Liver (tissue), 8 donors: ENCODE measurements at regions not wholly inside any gene's neighbourhood (a gene's known extent, or its start where the extent isn't known, plus 50 kb on each side); places are given as distances from the start of the nearest gene placed in this dataset.

Experiments
- DNase-seq: peaks from one replicate; pipeline ENCODE4 v3.0.0-alpha.2; 2017; ENCODE audit warnings: low spot score
- H3K27ac ChIP-seq, 2 donors: one replicate each; pipeline ENCODE4 v1.7.0; 2013; ENCODE audit warnings: inconsistent platforms in 2 of 2, low read length in 2 of 2, control low read depth in 1 of 2, low read depth in 1 of 2, mild to moderate bottlenecking in 1 of 2
- H3K27me3 ChIP-seq, 4 donors: one replicate each; pipeline versions ENCODE4 v1.6.1 to v1.7.0; 2013; ENCODE audit warnings: low read length in 3 of 4, inconsistent platforms in 1 of 4, mild to moderate bottlenecking in 1 of 4, moderate library complexity in 1 of 4; ENCODE audit not compliant: control insufficient read depth in 4 of 4, insufficient read depth in 4 of 4
- H3K36me3 ChIP-seq, 4 donors: one replicate each; pipeline versions ENCODE4 v1.6.1 to v1.7.0; 2013; ENCODE audit warnings: low read length in 3 of 4, mild to moderate bottlenecking in 3 of 4, low read depth in 1 of 4, moderate library complexity in 1 of 4; ENCODE audit not compliant: control insufficient read depth in 4 of 4, insufficient read depth in 3 of 4
- H3K4me1 ChIP-seq, 4 donors: one replicate each; pipeline versions ENCODE4 v1.6.1 to v1.7.0; 2013; ENCODE audit warnings: low read length in 3 of 4, mild to moderate bottlenecking in 3 of 4, moderate library complexity in 1 of 4; ENCODE audit not compliant: control insufficient read depth in 4 of 4, insufficient read depth in 4 of 4
- H3K4me3 ChIP-seq, 3 donors: one replicate each; pipeline versions ENCODE4 v1.6.1 to v1.7.0; 2013; ENCODE audit warnings: low read length in 3 of 3, control low read depth in 1 of 3, low read depth in 1 of 3, mild to moderate bottlenecking in 1 of 3
- H3K9ac ChIP-seq, 2 donors: one replicate each; pipeline ENCODE4 v1.7.0; 2013; ENCODE audit warnings: low read length in 2 of 2, mild to moderate bottlenecking in 2 of 2, moderate library complexity in 2 of 2, control low read depth in 1 of 2, low read depth in 1 of 2
- H3K9me3 ChIP-seq, 4 donors: one replicate each; pipeline versions ENCODE4 v1.6.1 to v1.7.0; 2013; ENCODE audit warnings: low read length in 3 of 4; ENCODE audit not compliant: control insufficient read depth in 4 of 4
- EGR1 ChIP-seq, 2 donors: IDR thresholded peaks; 2 replicates each; pipeline ENCODE4 v1.6.1; 2016 to 2018; ENCODE audit warnings: antibody characterized with exemption in 2 of 2, low read depth in 2 of 2
- FOXA1 ChIP-seq: IDR thresholded peaks from 2 replicates; pipeline ENCODE4 v1.6.1; 2016; ENCODE audit warnings: antibody characterized with exemption
- FOXA2 ChIP-seq: IDR thresholded peaks from 2 replicates; pipeline ENCODE4 v1.6.1; 2016; ENCODE audit warnings: antibody characterized with exemption
- GABPA ChIP-seq, 2 donors: IDR thresholded peaks in 1 of 2; conservative IDR thresholded peaks in 1 of 2; 2 replicates each; pipeline ENCODE4 v1.6.1; 2016; ENCODE audit warnings: antibody characterized with exemption in 2 of 2, mild to moderate bottlenecking in 1 of 2, moderate library complexity in 1 of 2
- HNF4G ChIP-seq: IDR thresholded peaks from 2 replicates; pipeline ENCODE4 v1.6.1; 2016; ENCODE audit warnings: antibody characterized with exemption
- NR2F2 ChIP-seq: IDR thresholded peaks from 2 replicates; pipeline ENCODE4 v1.6.1; 2016; ENCODE audit warnings: antibody characterized with exemption
- RAD21 ChIP-seq, 2 donors: IDR thresholded peaks; 2 replicates each; pipeline ENCODE4 v1.6.1; 2016; ENCODE audit warnings: antibody characterized with exemption in 2 of 2, mild to moderate bottlenecking in 2 of 2
- SP1 ChIP-seq: IDR thresholded peaks from 2 replicates; pipeline ENCODE4 v1.6.1; 2018; ENCODE audit warnings: antibody characterized with exemption, mild to moderate bottlenecking
- YY1 ChIP-seq: IDR thresholded peaks from 2 replicates; pipeline ENCODE4 v1.6.1; 2016; ENCODE audit warnings: antibody characterized with exemption, mild to moderate bottlenecking
- WGBS: extraction: QIAGEN DNeasy Blood & Tissue Kit; methylation state at CpG from one replicate; pipeline ENCODE4 v1.1.7; 2013; 5-methylcytosine and 5-hydroxymethylcytosine counted together
- TF ChIP-seq, protein P1 (sequence below): IDR thresholded peaks from 2 replicates; pipeline ENCODE4 v1.6.1; 2016; ENCODE audit warnings: antibody characterized with exemption, mild to moderate bottlenecking
- TF ChIP-seq, protein P2 (sequence below): IDR thresholded peaks from 2 replicates; pipeline ENCODE4 v1.6.1; 2016; ENCODE audit warnings: antibody characterized with exemption
- TF ChIP-seq, protein P3 (sequence below): IDR thresholded peaks from 2 replicates; pipeline ENCODE4 v1.6.1; 2016; ENCODE audit warnings: antibody characterized with exemption
- TF ChIP-seq, protein P4 (sequence below): IDR thresholded peaks from 2 replicates; pipeline ENCODE4 v1.6.1; 2016; ENCODE audit warnings: antibody characterized with exemption
- TF ChIP-seq, protein P5 (sequence below): fragments of 150-350 bp; IDR thresholded peaks from 2 replicates; pipeline ENCODE4 v1.5.1; 2017; ENCODE audit warnings: improper control_type of control experiment, low read depth, low read length; ENCODE audit not compliant: missing input control
- donor health status: healthy.
- donor health status: healthy.
- donor health status: healthy.
- donor health status: healthy.
- donor health status: healthy.

DNA sequence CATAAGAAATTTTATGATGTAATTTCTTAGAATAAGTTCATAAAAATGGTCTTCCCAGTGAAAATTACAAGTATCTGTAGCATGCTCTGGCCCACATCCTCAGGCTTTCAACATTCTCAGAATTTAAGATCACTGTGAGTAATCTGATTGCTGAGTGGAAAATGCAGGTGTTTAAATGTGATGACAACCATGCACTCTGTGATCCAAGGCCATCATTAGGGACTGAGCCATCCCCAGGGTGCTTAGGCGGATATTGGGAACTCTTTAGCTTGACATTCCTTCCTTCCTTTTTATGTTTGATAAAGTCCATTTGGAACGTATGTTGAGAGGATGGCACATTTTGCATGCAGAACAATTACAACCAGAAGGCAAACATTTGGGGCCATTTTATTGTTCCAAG, 95.5 kb downstream of the ARL4C start:
- no peaks in the 10 kb centered on the region for H3K9me3 ChIP-seq
- WGBS, result 85% methylated on average over 2 of the region's 2 CpGs

More for the DNA sequence above, 95.5 kb downstream of the ARL4C start:
- H3K36me3 ChIP-seq, result no peaks in the 10 kb centered on the region
- no peaks in the 10 kb centered on the region for H3K27me3 ChIP-seq
- no peaks in the 10 kb centered on the region for H3K4me1 ChIP-seq
- no peak overlapping the region for H3K4me3 ChIP-seq
- no peak for DNase-seq
- H3K27ac ChIP-seq, result no peak overlapping the region
- TF ChIP-seq GABPA (IDR thresholded peaks at IDR 0.05 in 1 of 2, conservative IDR thresholded peaks at IDR 0.05 in 1 of 2) (no peak), YY1 (no peak), FOXA2 (no peak), NR2F2 (no peak), SP1 (no peak), EGR1 (IDR thresholded peaks at IDR 0.05; ENCODE audit: low read depth in 2 of 2) (no peak), RAD21 (IDR thresholded peaks at IDR 0.05) (no peak), HNF4G (no peak), FOXA1 (no peak)
- TF ChIP-seq, protein P1, sequence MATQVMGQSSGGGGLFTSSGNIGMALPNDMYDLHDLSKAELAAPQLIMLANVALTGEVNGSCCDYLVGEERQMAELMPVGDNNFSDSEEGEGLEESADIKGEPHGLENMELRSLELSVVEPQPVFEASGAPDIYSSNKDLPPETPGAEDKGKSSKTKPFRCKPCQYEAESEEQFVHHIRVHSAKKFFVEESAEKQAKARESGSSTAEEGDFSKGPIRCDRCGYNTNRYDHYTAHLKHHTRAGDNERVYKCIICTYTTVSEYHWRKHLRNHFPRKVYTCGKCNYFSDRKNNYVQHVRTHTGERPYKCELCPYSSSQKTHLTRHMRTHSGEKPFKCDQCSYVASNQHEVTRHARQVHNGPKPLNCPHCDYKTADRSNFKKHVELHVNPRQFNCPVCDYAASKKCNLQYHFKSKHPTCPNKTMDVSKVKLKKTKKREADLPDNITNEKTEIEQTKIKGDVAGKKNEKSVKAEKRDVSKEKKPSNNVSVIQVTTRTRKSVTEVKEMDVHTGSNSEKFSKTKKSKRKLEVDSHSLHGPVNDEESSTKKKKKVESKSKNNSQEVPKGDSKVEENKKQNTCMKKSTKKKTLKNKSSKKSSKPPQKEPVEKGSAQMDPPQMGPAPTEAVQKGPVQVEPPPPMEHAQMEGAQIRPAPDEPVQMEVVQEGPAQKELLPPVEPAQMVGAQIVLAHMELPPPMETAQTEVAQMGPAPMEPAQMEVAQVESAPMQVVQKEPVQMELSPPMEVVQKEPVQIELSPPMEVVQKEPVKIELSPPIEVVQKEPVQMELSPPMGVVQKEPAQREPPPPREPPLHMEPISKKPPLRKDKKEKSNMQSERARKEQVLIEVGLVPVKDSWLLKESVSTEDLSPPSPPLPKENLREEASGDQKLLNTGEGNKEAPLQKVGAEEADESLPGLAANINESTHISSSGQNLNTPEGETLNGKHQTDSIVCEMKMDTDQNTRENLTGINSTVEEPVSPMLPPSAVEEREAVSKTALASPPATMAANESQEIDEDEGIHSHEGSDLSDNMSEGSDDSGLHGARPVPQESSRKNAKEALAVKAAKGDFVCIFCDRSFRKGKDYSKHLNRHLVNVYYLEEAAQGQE, result no peak
- TF ChIP-seq, protein P2, sequence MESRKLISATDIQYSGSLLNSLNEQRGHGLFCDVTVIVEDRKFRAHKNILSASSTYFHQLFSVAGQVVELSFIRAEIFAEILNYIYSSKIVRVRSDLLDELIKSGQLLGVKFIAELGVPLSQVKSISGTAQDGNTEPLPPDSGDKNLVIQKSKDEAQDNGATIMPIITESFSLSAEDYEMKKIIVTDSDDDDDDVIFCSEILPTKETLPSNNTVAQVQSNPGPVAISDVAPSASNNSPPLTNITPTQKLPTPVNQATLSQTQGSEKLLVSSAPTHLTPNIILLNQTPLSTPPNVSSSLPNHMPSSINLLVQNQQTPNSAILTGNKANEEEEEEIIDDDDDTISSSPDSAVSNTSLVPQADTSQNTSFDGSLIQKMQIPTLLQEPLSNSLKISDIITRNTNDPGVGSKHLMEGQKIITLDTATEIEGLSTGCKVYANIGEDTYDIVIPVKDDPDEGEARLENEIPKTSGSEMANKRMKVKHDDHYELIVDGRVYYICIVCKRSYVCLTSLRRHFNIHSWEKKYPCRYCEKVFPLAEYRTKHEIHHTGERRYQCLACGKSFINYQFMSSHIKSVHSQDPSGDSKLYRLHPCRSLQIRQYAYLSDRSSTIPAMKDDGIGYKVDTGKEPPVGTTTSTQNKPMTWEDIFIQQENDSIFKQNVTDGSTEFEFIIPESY, result no peak
- TF ChIP-seq, protein P3, sequence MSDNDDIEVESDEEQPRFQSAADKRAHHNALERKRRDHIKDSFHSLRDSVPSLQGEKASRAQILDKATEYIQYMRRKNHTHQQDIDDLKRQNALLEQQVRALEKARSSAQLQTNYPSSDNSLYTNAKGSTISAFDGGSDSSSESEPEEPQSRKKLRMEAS, result no peak
- TF ChIP-seq, protein P4, sequence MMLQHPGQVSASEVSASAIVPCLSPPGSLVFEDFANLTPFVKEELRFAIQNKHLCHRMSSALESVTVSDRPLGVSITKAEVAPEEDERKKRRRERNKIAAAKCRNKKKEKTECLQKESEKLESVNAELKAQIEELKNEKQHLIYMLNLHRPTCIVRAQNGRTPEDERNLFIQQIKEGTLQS, result no peak
- TF ChIP-seq, protein P5, sequence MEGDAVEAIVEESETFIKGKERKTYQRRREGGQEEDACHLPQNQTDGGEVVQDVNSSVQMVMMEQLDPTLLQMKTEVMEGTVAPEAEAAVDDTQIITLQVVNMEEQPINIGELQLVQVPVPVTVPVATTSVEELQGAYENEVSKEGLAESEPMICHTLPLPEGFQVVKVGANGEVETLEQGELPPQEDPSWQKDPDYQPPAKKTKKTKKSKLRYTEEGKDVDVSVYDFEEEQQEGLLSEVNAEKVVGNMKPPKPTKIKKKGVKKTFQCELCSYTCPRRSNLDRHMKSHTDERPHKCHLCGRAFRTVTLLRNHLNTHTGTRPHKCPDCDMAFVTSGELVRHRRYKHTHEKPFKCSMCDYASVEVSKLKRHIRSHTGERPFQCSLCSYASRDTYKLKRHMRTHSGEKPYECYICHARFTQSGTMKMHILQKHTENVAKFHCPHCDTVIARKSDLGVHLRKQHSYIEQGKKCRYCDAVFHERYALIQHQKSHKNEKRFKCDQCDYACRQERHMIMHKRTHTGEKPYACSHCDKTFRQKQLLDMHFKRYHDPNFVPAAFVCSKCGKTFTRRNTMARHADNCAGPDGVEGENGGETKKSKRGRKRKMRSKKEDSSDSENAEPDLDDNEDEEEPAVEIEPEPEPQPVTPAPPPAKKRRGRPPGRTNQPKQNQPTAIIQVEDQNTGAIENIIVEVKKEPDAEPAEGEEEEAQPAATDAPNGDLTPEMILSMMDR, result no peak
- no peak overlapping the region for H3K9ac ChIP-seq
